ENCODE measurements at regions not wholly inside any gene's neighbourhood (a gene's known extent, or its start where the extent isn't known, plus 50 kb on each side); places are given as distances from the start of the nearest gene placed in this dataset.
"Not testable (repeated sequence)": the region's sequence is repeated elsewhere in the genome, so short reads cannot be mapped to it uniquely, and the experiment has no call there.

- DNase-seq, result no peak
These were observed 69.2 kb downstream of the LYZL2 start for GRCh38 chr10:30560326-30560725.

GRCh38 chr10:30559180-30559579, 70.4 kb downstream of the LYZL2 start:
- DNase-seq, result no peak

GRCh38 chr10:30558411-30558810, 71.1 kb downstream of the LYZL2 start:
- no peak for DNase-seq

- no peak for DNase-seq
These were observed 71.7 kb downstream of the LYZL2 start for GRCh38 chr10:30557884-30558283.

GRCh38 chr10:30556189-30556588, 73.4 kb downstream of the LYZL2 start:
- no peak for DNase-seq

GRCh38 chr10:30555465-30555864, 74.1 kb downstream of the LYZL2 start:
- no peak for DNase-seq

- no peak for DNase-seq
These were observed 75.1 kb downstream of the LYZL2 start for GRCh38 chr10:30554440-30554825.

GRCh38 chr10:30553626-30554439, 75.7 kb downstream of the LYZL2 start:
- peak; percentile 83 for DNase-seq

GRCh38 chr10:30553018-30553625, 76.4 kb downstream of the LYZL2 start:
- DNase-seq, result no peak

- DNase-seq, result no peak
These were observed 78.4 kb downstream of the LYZL2 start for GRCh38 chr10:30550967-30551815.

GRCh38 chr10:30549134-30549687, 80.3 kb downstream of the LYZL2 start:
- not testable (repeated sequence) for DNase-seq

GRCh38 chr10:30546511-30546910, 83.0 kb downstream of the LYZL2 start:
- DNase-seq, result no peak

- DNase-seq, result no peak
These were observed 86.7 kb downstream of the LYZL2 start for GRCh38 chr10:30542895-30543288.

GRCh38 chr10:30542001-30542894, 87.3 kb downstream of the LYZL2 start:
- no peak for DNase-seq

- DNase-seq, result no peak
These were observed 89.3 kb downstream of the LYZL2 start for GRCh38 chr10:30540276-30540675.

- DNase-seq, result peak; percentile 67
These were observed 91.5 kb downstream of the LYZL2 start for GRCh38 chr10:30538086-30538485.

- no peak for DNase-seq
These were observed 92.0 kb downstream of the LYZL2 start for GRCh38 chr10:30537586-30537985.

GRCh38 chr10:30537158-30537557, 92.4 kb downstream of the LYZL2 start:
- not testable (repeated sequence) for DNase-seq

- DNase-seq, result no peak
These were observed 93.0 kb downstream of the LYZL2 start for GRCh38 chr10:30536578-30536977.

GRCh38 chr10:30535677-30536076, 93.9 kb downstream of the LYZL2 start:
- DNase-seq, result no peak

GRCh38 chr10:30534465-30535144, 94.9 kb downstream of the LYZL2 start:
- peak; percentile 77 for DNase-seq
